HL-60 (cell line): ENCODE measurements at regions not wholly inside any gene's neighbourhood (a gene's known extent, or its start where the extent isn't known, plus 50 kb on each side); places are given as distances from the start of the nearest gene placed in this dataset.
"Not testable (repeated sequence)": the region's sequence is repeated elsewhere in the genome, so short reads cannot be mapped to it uniquely, and the experiment has no call there.

Experiments used
- CTCF ChIP-seq: IDR thresholded peaks from one replicate; pipeline ENCODE4 v1.5.1; 2011; ENCODE audit warnings: low read length, control low read depth, inconsistent platforms; ENCODE audit not compliant: insufficient read depth
- GABPA ChIP-seq: IDR thresholded peaks from 2 replicates; pipeline ENCODE4 v1.6.1; 2012; ENCODE audit warnings: low read depth
- REST ChIP-seq: IDR thresholded peaks from 2 replicates; pipeline ENCODE4 v1.6.1; 2012; ENCODE audit warnings: low read depth; ENCODE audit not compliant: insufficient replicate concordance

- TF ChIP-seq CTCF, GABPA, REST: not testable (repeated sequence)
These were observed 382.8 kb upstream of the AUTS2 start for GRCh38 chr7:69215516-69215915.
